Esophagus muscularis mucosa (tissue), 4 donors: ENCODE measurements at regions not wholly inside any gene's neighbourhood (a gene's known extent, or its start where the extent isn't known, plus 50 kb on each side); places are given as distances from the start of the nearest gene placed in this dataset.

Source experiments
- DNase-seq: peaks from one replicate; pipeline ENCODE4 v3.0.0-alpha.2; 2017; ENCODE audit errors: extremely low spot score
- H3K27ac ChIP-seq, 4 donors: fragments of 200-600 bp; sonication (generic); replicated peaks in 1 of 4; 1 replicate in 3 of 4; 2 replicates in 1 of 4; pipeline ENCODE4 v1.5.1; 2016 to 2019; ENCODE audit warnings: mild to moderate bottlenecking in 1 of 4
- H3K27me3 ChIP-seq, 4 donors: fragments of 200-600 bp; sonication (generic); one replicate each; pipeline versions ENCODE4 v1.5.1 to v1.6.0; 2016 to 2019
- H3K36me3 ChIP-seq, 4 donors: fragments of 200-600 bp; sonication (generic); one replicate each; pipeline ENCODE4 v1.5.1; 2016 to 2019
- H3K4me1 ChIP-seq, 4 donors: fragments of 200-600 bp; sonication (generic); one replicate each; pipeline ENCODE4 v1.5.1; 2016 to 2019
- H3K4me3 ChIP-seq, 4 donors: fragments of 200-600 bp; sonication (generic); 1 replicate in 2 of 4; 2 replicates in 2 of 4; pipeline ENCODE4 v1.5.1; 2016 to 2019; ENCODE audit warnings: mild to moderate bottlenecking in 4 of 4, moderate library complexity in 1 of 4
- H3K9me3 ChIP-seq, 4 donors: fragments of 200-600 bp; sonication (generic); 1 replicate in 3 of 4; 2 replicates in 1 of 4; pipeline ENCODE4 v1.5.1; 2016 to 2019
- EP300 ChIP-seq: sonication (generic); formaldehyde crosslinking; IDR thresholded peaks from one replicate; pipeline ENCODE4 v1.6.1; 2017; ENCODE audit warnings: antibody characterized with exemption
- POLR2A ChIP-seq: fragments of 450-650 bp; IDR thresholded peaks from one replicate; pipeline ENCODE4 v1.6.1; 2017; ENCODE audit warnings: antibody characterized with exemption, moderate library complexity, mild to moderate bottlenecking, low read depth
- POLR2AphosphoS5 ChIP-seq, 2 donors: sonication (generic); formaldehyde crosslinking; IDR thresholded peaks; one replicate each; pipeline ENCODE4 v1.6.1; 2017; ENCODE audit warnings: antibody characterized with exemption in 2 of 2
- WGBS: methylation state at CpG from one replicate; pipeline ENCODE4 v1.1.5; 2018; 5-methylcytosine and 5-hydroxymethylcytosine counted together
- intact Hi-C: fragments of 100-400 bp; cut with DNase I; formaldehyde crosslinking; loops from one replicate; pipeline ENCODE4 v1.15.1; 2023
- TF ChIP-seq, protein P1 (sequence below), 3 experiments: fragments of 200-600 bp in 2 of 3; fragments of 450-650 bp in 1 of 3; sonication (generic) in 2 of 3; IDR thresholded peaks; one replicate each; pipeline ENCODE4 v1.5.1; 2017 to 2019; ENCODE audit warnings: antibody characterized with exemption in 3 of 3, mild to moderate bottlenecking in 2 of 3, moderate library complexity in 1 of 3

DNA sequence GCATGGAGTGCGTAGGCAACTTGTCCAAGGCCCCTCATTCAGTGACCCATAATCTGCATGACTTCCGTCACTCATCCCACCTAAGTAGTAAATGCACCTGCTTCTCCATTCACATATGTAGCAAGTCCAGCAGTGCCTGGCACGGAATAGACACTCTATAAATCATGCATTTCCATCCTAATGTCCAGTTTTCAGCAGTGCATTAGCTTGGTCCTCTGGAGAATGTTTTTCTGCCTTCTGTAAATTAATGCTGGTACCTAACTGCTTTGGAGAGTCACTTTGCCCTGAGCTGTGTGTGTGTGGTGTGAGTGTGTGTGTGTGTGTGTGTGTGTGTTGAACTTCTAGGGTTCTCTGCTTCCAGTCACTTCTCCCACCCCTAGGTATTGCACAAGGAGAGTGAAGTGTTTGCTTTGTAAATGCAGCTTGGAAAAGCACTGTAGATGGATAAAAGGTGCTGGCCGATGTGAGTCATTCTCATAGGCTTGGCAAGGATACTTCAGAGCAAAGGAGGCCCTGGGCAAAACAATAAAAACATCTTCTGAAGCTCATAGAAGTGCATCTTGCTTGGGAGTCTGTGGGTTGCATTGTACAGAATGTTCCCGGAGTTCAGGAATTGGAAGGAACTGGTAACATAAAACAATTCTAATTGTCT lies 181.8 kb downstream of the KATNAL1 start:
- no peaks in the 10 kb centered on the region for H3K27me3 ChIP-seq
- H3K4me1 ChIP-seq, result peaks cover 7 to 34% (median 33%) of the 10 kb centered on the region in 4 donors
- TF ChIP-seq EP300 (no peak), POLR2AphosphoS5 (IDR thresholded peaks at IDR 0.05) (peak; percentile 56 to 75), POLR2A (no peak)
- TF ChIP-seq, protein P1, sequence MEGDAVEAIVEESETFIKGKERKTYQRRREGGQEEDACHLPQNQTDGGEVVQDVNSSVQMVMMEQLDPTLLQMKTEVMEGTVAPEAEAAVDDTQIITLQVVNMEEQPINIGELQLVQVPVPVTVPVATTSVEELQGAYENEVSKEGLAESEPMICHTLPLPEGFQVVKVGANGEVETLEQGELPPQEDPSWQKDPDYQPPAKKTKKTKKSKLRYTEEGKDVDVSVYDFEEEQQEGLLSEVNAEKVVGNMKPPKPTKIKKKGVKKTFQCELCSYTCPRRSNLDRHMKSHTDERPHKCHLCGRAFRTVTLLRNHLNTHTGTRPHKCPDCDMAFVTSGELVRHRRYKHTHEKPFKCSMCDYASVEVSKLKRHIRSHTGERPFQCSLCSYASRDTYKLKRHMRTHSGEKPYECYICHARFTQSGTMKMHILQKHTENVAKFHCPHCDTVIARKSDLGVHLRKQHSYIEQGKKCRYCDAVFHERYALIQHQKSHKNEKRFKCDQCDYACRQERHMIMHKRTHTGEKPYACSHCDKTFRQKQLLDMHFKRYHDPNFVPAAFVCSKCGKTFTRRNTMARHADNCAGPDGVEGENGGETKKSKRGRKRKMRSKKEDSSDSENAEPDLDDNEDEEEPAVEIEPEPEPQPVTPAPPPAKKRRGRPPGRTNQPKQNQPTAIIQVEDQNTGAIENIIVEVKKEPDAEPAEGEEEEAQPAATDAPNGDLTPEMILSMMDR (IDR thresholded peaks at IDR 0.05), result no peak
- 39% methylated on average over 5 of the region's 5 CpGs for WGBS
- DNase-seq, result no peak
- intact Hi-C loops, result loop anchor here (10.0 kb wide), 1 partner anchor 1039 kb away; the partner anchor contains the start of gene HSPH1
- H3K27ac ChIP-seq, result peak overlapping the region; percentile 52 to 74 (median 62)
- H3K36me3 ChIP-seq, result no peaks in the 10 kb centered on the region
- no peak overlapping the region for H3K4me3 ChIP-seq
- no peaks in the 10 kb centered on the region for H3K9me3 ChIP-seq

- intact Hi-C loops, result loop anchor here (10.0 kb wide), 1 partner anchor 1041 kb away; the partner anchor contains the start of gene HSPH1
- TF ChIP-seq EP300 (no peak), POLR2A (no peak), POLR2AphosphoS5 (IDR thresholded peaks at IDR 0.05) (no peak)
- TF ChIP-seq, protein P1 (IDR thresholded peaks at IDR 0.05), result no peak
- Histone ChIP-seq H3K9me3 (no peaks in the 10 kb centered on the region), H3K27ac (peak overlapping the region in 1 of 4 donors; percentile 74), H3K4me1 (peaks cover 7 to 42% (median 41%) of the 10 kb centered on the region in 4 donors), H3K36me3 (no peaks in the 10 kb centered on the region), H3K4me3 (no peak overlapping the region), H3K27me3 (no peaks in the 10 kb centered on the region)
- DNase-seq, result no peak
- 94% methylated on average over 18 of the region's 18 CpGs for WGBS
Observed at GRCh38 chr13:30124131-30124768, 183.1 kb downstream of the KATNAL1 start.

- no peak overlapping the region for H3K27ac ChIP-seq
Observed at GRCh38 chr13:30123575-30123974, 183.8 kb downstream of the KATNAL1 start.

GRCh38 chr13:30121666-30122065 lies 185.7 kb downstream of the KATNAL1 start:
- Histone ChIP-seq H3K4me1 (peaks cover 4 to 38% (median 37%) of the 10 kb centered on the region in 4 donors), H3K27ac (no peak overlapping the region), H3K36me3 (no peaks in the 10 kb centered on the region), H3K27me3 (no peaks in the 10 kb centered on the region), H3K4me3 (no peak overlapping the region), H3K9me3 (no peaks in the 10 kb centered on the region)
- intact Hi-C loops, result loop anchor here (10.0 kb wide), 1 partner anchor 1043 kb away; the partner anchor contains the start of gene HSPH1
- DNase-seq, result no peak
- TF ChIP-seq EP300, result no peak
- TF ChIP-seq POLR2A, result no peak
- TF ChIP-seq, protein P1 (IDR thresholded peaks at IDR 0.05), result no peak
- no peak for TF ChIP-seq POLR2AphosphoS5 (IDR thresholded peaks at IDR 0.05)

More at GRCh38 chr13:30123575-30123974, 183.8 kb downstream of the KATNAL1 start:
- Histone ChIP-seq H3K36me3 (no peaks in the 10 kb centered on the region), H3K27me3 (no peaks in the 10 kb centered on the region), H3K4me3 (no peak overlapping the region), H3K9me3 (no peaks in the 10 kb centered on the region), H3K4me1 (peaks cover 7 to 47% (median 44%) of the 10 kb centered on the region in 4 donors)
- DNase-seq, result no peak
- intact Hi-C loops, result loop anchor here (10.0 kb wide), 1 partner anchor 1041 kb away; the partner anchor contains the start of gene HSPH1
- 99% methylated on average over 8 of the region's 8 CpGs for WGBS
- no peak for TF ChIP-seq POLR2AphosphoS5 (IDR thresholded peaks at IDR 0.05)
- TF ChIP-seq EP300, result no peak
- TF ChIP-seq, protein P1 (IDR thresholded peaks at IDR 0.05), result no peak
- no peak for TF ChIP-seq POLR2A
